ENCODE measurements at regions not wholly inside any gene's neighbourhood (a gene's known extent, or its start where the extent isn't known, plus 50 kb on each side); places are given as distances from the start of the nearest gene placed in this dataset.

- TF ChIP-seq EZH2 (IDR thresholded peaks at IDR 0.05; ENCODE audit: borderline replicate concordance, low read depth, low read length, poor library complexity, severe bottlenecking), result no peak
- no peak for TF ChIP-seq CTCF (conservative IDR thresholded peaks at IDR 0.05; ENCODE audit: low read depth, low read length)
- ChIA-PET POLR2A (ENCODE audit: low non-redundant PET) (no interaction called here), CTCF (no interaction called here)
- BruUV-seq (replicated peaks), result no TSS peak
- no peak for DNase-seq (ENCODE audit: low spot score)
- no peak overlapping the region for H3K4me3 ChIP-seq (ENCODE audit: low read depth, low read length, poor library complexity, severe bottlenecking)
- H3K36me3 ChIP-seq (ENCODE audit: insufficient read depth, low read length, poor library complexity, severe bottlenecking), result no peaks in the 10 kb centered on the region
- no peaks in the 10 kb centered on the region for H3K9me3 ChIP-seq (ENCODE audit: low read depth, low read length, poor library complexity, severe bottlenecking)
- intact Hi-C loops (cut with micrococcal nuclease; ENCODE audit: unreplicated experiment), result no loop called here
- peaks cover 26% of the 10 kb centered on the region for H3K27me3 ChIP-seq (replicated peaks; ENCODE audit: insufficient read depth, low read depth, low read length, poor library complexity)
- H3K27ac ChIP-seq (ENCODE audit: low read depth, low read length, poor library complexity, severe bottlenecking), result no peak overlapping the region
- no peaks in the 10 kb centered on the region for H3K4me1 ChIP-seq (ENCODE audit: insufficient read depth, low read length, poor library complexity, severe bottlenecking)
Measured at GRCh38 chr15:39132070-39132469, 448.8 kb upstream of the THBS1 start.

GRCh38 chr15:39132954-39133600, 447.8 kb upstream of the THBS1 start:
- H3K9me3 ChIP-seq (ENCODE audit: low read depth, low read length, poor library complexity, severe bottlenecking), result no peaks in the 10 kb centered on the region
- no TSS peak for BruUV-seq (replicated peaks)
- H3K4me1 ChIP-seq (ENCODE audit: insufficient read depth, low read length, poor library complexity, severe bottlenecking), result no peaks in the 10 kb centered on the region
- POLR2A ChIA-PET (ENCODE audit: low non-redundant PET), result no interaction called here
- CTCF ChIA-PET, result no interaction called here
- H3K4me3 ChIP-seq (ENCODE audit: low read depth, low read length, poor library complexity, severe bottlenecking), result no peak overlapping the region
- TF ChIP-seq CTCF (conservative IDR thresholded peaks at IDR 0.05; ENCODE audit: low read depth, low read length), result no peak
- no peak for TF ChIP-seq EZH2 (IDR thresholded peaks at IDR 0.05; ENCODE audit: borderline replicate concordance, low read depth, low read length, poor library complexity, severe bottlenecking)
- no peak overlapping the region for H3K27ac ChIP-seq (ENCODE audit: low read depth, low read length, poor library complexity, severe bottlenecking)
- DNase-seq (ENCODE audit: low spot score), result no peak
- intact Hi-C loops (cut with micrococcal nuclease; ENCODE audit: unreplicated experiment), result no loop called here
- H3K36me3 ChIP-seq (ENCODE audit: insufficient read depth, low read length, poor library complexity, severe bottlenecking), result no peaks in the 10 kb centered on the region
- H3K27me3 ChIP-seq (replicated peaks; ENCODE audit: insufficient read depth, low read depth, low read length, poor library complexity), result peaks cover 34% of the 10 kb centered on the region

- intact Hi-C loops (cut with micrococcal nuclease; ENCODE audit: unreplicated experiment), result no loop called here
- Histone ChIP-seq H3K9me3 (ENCODE audit: low read depth, low read length, poor library complexity, severe bottlenecking) (no peaks in the 10 kb centered on the region), H3K36me3 (ENCODE audit: insufficient read depth, low read length, poor library complexity, severe bottlenecking) (no peaks in the 10 kb centered on the region), H3K4me3 (ENCODE audit: low read depth, low read length, poor library complexity, severe bottlenecking) (no peak overlapping the region), H3K27ac (ENCODE audit: low read depth, low read length, poor library complexity, severe bottlenecking) (no peak overlapping the region), H3K27me3 (replicated peaks; ENCODE audit: insufficient read depth, low read depth, low read length, poor library complexity) (peaks cover 34% of the 10 kb centered on the region), H3K4me1 (ENCODE audit: insufficient read depth, low read length, poor library complexity, severe bottlenecking) (no peaks in the 10 kb centered on the region)
- DNase-seq (ENCODE audit: low spot score), result no peak
- TF ChIP-seq EZH2 (IDR thresholded peaks at IDR 0.05; ENCODE audit: borderline replicate concordance, low read depth, low read length, poor library complexity, severe bottlenecking) (no peak), CTCF (conservative IDR thresholded peaks at IDR 0.05; ENCODE audit: low read depth, low read length) (no peak)
- BruUV-seq (replicated peaks), result no TSS peak
- ChIA-PET POLR2A (ENCODE audit: low non-redundant PET) (no interaction called here), CTCF (no interaction called here)
Measured at GRCh38 chr15:39134282-39134681, 446.6 kb upstream of the THBS1 start.
